Esophagus muscularis mucosa (tissue), 4 donors: ENCODE measurements at regions not wholly inside any gene's neighbourhood (a gene's known extent, or its start where the extent isn't known, plus 50 kb on each side); places are given as distances from the start of the nearest gene placed in this dataset.
"Not testable (repeated sequence)": the region's sequence is repeated elsewhere in the genome, so short reads cannot be mapped to it uniquely, and the experiment has no call there.

Experiments
- DNase-seq: peaks from one replicate; pipeline ENCODE4 v3.0.0-alpha.2; 2017; ENCODE audit errors: extremely low spot score
- H3K27ac ChIP-seq, 4 donors: fragments of 200-600 bp; sonication (generic); replicated peaks in 1 of 4; 1 replicate in 3 of 4; 2 replicates in 1 of 4; pipeline ENCODE4 v1.5.1; 2016 to 2019; ENCODE audit warnings: mild to moderate bottlenecking in 1 of 4
- H3K27me3 ChIP-seq, 4 donors: fragments of 200-600 bp; sonication (generic); one replicate each; pipeline versions ENCODE4 v1.5.1 to v1.6.0; 2016 to 2019
- H3K36me3 ChIP-seq, 4 donors: fragments of 200-600 bp; sonication (generic); one replicate each; pipeline ENCODE4 v1.5.1; 2016 to 2019
- H3K4me1 ChIP-seq, 4 donors: fragments of 200-600 bp; sonication (generic); one replicate each; pipeline ENCODE4 v1.5.1; 2016 to 2019
- H3K4me3 ChIP-seq, 4 donors: fragments of 200-600 bp; sonication (generic); 1 replicate in 2 of 4; 2 replicates in 2 of 4; pipeline ENCODE4 v1.5.1; 2016 to 2019; ENCODE audit warnings: mild to moderate bottlenecking in 4 of 4, moderate library complexity in 1 of 4
- H3K9me3 ChIP-seq, 4 donors: fragments of 200-600 bp; sonication (generic); 1 replicate in 3 of 4; 2 replicates in 1 of 4; pipeline ENCODE4 v1.5.1; 2016 to 2019
- CTCF ChIP-seq, 3 experiments: fragments of 200-600 bp in 2 of 3; fragments of 450-650 bp in 1 of 3; sonication (generic) in 2 of 3; IDR thresholded peaks; one replicate each; pipeline ENCODE4 v1.5.1; 2017 to 2019; ENCODE audit warnings: antibody characterized with exemption in 3 of 3, mild to moderate bottlenecking in 2 of 3, moderate library complexity in 1 of 3
- EP300 ChIP-seq: sonication (generic); formaldehyde crosslinking; IDR thresholded peaks from one replicate; pipeline ENCODE4 v1.6.1; 2017; ENCODE audit warnings: antibody characterized with exemption
- POLR2A ChIP-seq: fragments of 450-650 bp; IDR thresholded peaks from one replicate; pipeline ENCODE4 v1.6.1; 2017; ENCODE audit warnings: antibody characterized with exemption, moderate library complexity, mild to moderate bottlenecking, low read depth
- POLR2AphosphoS5 ChIP-seq, 2 donors: sonication (generic); formaldehyde crosslinking; IDR thresholded peaks; one replicate each; pipeline ENCODE4 v1.6.1; 2017; ENCODE audit warnings: antibody characterized with exemption in 2 of 2
- WGBS: methylation state at CpG from one replicate; pipeline ENCODE4 v1.1.5; 2018; 5-methylcytosine and 5-hydroxymethylcytosine counted together
- intact Hi-C: fragments of 100-400 bp; cut with DNase I; formaldehyde crosslinking; loops from one replicate; pipeline ENCODE4 v1.15.1; 2023

DNA sequence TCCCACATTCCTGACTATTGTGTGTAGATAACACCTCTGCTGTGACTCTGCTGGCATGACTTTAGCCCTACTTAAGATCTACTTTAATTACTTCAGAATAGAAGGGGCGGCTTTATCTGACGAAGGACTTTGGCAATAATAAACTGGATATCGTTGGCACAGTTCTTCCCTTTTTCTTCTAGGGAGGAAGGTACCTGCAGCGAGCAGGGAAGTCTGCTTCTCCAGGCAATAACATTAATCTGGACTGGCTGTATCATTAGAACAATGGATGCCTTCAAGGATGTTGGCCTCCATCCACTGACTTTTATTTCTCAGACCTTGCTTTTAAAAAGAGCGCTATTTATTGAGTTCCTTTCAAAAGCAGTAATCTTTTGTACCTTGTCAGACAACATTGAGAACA is 172.6 kb upstream of the THSD7A start:
- no peaks in the 10 kb centered on the region for H3K36me3 ChIP-seq
- DNase-seq: no peak
- H3K27ac ChIP-seq: no peak overlapping the region
- WGBS: 94% methylated on average over 5 of the region's 5 CpGs
- H3K4me1 ChIP-seq: no peaks in the 10 kb centered on the region
- no peaks in the 10 kb centered on the region for H3K9me3 ChIP-seq
- intact Hi-C loops: no loop called here
- no peaks in the 10 kb centered on the region for H3K27me3 ChIP-seq
- no peak overlapping the region for H3K4me3 ChIP-seq
- TF ChIP-seq POLR2A (no peak), EP300 (no peak), POLR2AphosphoS5 (IDR thresholded peaks at IDR 0.05) (no peak), CTCF (IDR thresholded peaks at IDR 0.05) (no peak)

DNA sequence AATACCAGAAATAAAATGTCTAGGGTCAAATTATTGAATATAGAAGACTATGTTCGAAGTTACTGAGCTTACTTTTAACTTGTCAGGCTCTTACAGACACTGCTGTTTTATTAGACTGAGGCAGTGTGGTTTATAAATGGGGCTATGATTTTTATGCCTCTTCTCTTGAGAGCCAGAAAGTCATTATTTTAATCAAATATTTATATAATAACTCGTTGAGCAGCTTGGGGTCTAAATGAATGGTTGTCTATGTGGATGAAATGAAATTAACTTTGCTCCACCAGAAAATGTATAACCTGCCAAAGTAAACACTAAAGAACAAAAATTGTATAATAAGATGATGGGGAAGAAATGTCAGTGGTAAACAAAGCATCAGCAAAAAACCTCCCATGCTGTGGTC is 175.6 kb upstream of the THSD7A start:
- DNase-seq: no peak
- Histone ChIP-seq H3K4me1 (no peaks in the 10 kb centered on the region), H3K36me3 (no peaks in the 10 kb centered on the region), H3K27ac (no peak overlapping the region), H3K9me3 (no peaks in the 10 kb centered on the region), H3K27me3 (no peaks in the 10 kb centered on the region), H3K4me3 (no peak overlapping the region)
- TF ChIP-seq CTCF (IDR thresholded peaks at IDR 0.05) (no peak), POLR2AphosphoS5 (IDR thresholded peaks at IDR 0.05) (no peak), POLR2A (no peak), EP300 (no peak)
- intact Hi-C loops: no loop called here
- 24% methylated on average over 2 of the region's 2 CpGs for WGBS

DNA sequence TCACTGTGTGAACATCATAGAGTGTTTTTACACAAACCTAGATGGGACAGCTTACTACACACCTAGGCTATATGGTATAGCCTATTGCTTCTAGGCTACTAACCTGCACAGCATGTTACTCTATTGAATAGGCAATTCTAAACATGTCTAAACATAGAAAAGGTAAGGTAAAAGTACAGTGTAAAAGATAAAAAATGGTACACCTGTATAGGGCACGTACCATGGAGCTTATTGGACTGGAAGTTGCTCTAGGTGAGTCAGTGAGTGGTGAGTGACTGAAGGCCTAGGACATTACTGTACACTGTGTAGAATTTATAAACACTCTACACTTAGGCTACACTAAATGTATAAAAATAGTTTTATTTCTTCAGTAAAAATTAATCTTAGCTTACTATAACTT is 182.0 kb upstream of the THSD7A start:
- no peak for DNase-seq
- intact Hi-C loops: no loop called here
- no peak overlapping the region for H3K27ac ChIP-seq
- no peaks in the 10 kb centered on the region for H3K9me3 ChIP-seq
- TF ChIP-seq EP300 (no peak), CTCF (IDR thresholded peaks at IDR 0.05) (no peak), POLR2AphosphoS5 (IDR thresholded peaks at IDR 0.05) (no peak), POLR2A (no peak)
- WGBS: 92% methylated on average over 1 of the region's 1 CpG
- no peak overlapping the region for H3K4me3 ChIP-seq
- no peaks in the 10 kb centered on the region for H3K27me3 ChIP-seq
- H3K4me1 ChIP-seq: no peaks in the 10 kb centered on the region
- H3K36me3 ChIP-seq: no peaks in the 10 kb centered on the region

DNA sequence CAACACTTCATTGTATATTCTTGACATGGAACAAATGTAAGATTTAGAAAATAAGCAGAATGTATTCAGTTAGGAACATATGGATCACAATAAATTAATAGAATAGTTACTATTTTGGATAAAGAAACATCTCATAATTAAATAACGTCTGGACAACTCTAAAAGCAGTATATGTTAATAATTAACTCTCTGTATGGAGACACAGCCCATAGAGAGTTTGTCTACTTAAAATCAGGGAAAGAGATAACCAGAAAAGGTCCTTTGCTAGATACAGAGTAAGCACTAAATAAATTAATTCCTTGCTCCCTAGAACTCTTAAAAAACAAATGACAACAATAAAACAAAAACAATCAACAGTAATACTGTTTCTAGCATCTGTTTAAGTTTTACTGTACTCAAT is 184.4 kb upstream of the THSD7A start:
- no peak overlapping the region for H3K27ac ChIP-seq
- intact Hi-C loops: no loop called here
- no peaks in the 10 kb centered on the region for H3K9me3 ChIP-seq
- no peak overlapping the region for H3K4me3 ChIP-seq
- no peaks in the 10 kb centered on the region for H3K36me3 ChIP-seq
- no peak for TF ChIP-seq POLR2A
- no peak for TF ChIP-seq EP300
- TF ChIP-seq POLR2AphosphoS5 (IDR thresholded peaks at IDR 0.05): no peak
- no peak for TF ChIP-seq CTCF (IDR thresholded peaks at IDR 0.05)
- no peaks in the 10 kb centered on the region for H3K27me3 ChIP-seq
- H3K4me1 ChIP-seq: no peaks in the 10 kb centered on the region
- no peak for DNase-seq
- WGBS: 59% methylated on average over 1 of the region's 1 CpG

- H3K9me3 ChIP-seq: no peaks in the 10 kb centered on the region
- no peak overlapping the region for H3K4me3 ChIP-seq
- H3K4me1 ChIP-seq: no peaks in the 10 kb centered on the region
- TF ChIP-seq CTCF (IDR thresholded peaks at IDR 0.05): no peak
- no peak for TF ChIP-seq POLR2A
- TF ChIP-seq EP300: no peak
- no peak for TF ChIP-seq POLR2AphosphoS5 (IDR thresholded peaks at IDR 0.05)
- no peak overlapping the region for H3K27ac ChIP-seq
- no peak for DNase-seq
- intact Hi-C loops: no loop called here
- H3K36me3 ChIP-seq: no peaks in the 10 kb centered on the region
- 49% methylated on average over 1 of the region's 1 CpG for WGBS
- H3K27me3 ChIP-seq: no peaks in the 10 kb centered on the region
These were observed 185.0 kb upstream of the THSD7A start for GRCh38 chr7:12017046-12017445.

- H3K4me1 ChIP-seq, H3K4me3 ChIP-seq, DNase-seq, H3K9me3 ChIP-seq, H3K36me3 ChIP-seq, H3K27me3 ChIP-seq, intact Hi-C loops, H3K27ac ChIP-seq: not testable (repeated sequence)
- 65% methylated on average over 1 of the region's 1 CpG for WGBS
These were observed 189.1 kb upstream of the TMEM106B start for GRCh38 chr7:12022011-12022410.
